Naive thymus-derived CD4-positive, alpha-beta T cell (primary cell): ENCODE measurements at regions not wholly inside any gene's neighbourhood (a gene's known extent, or its start where the extent isn't known, plus 50 kb on each side); places are given as distances from the start of the nearest gene placed in this dataset.

Experiments
- ATAC-seq: fragments of 150-1000 bp; cut with Tn5 transposase; 2 replicates; pipeline ENCODE4 v1.10.0; 2021; ENCODE audit warnings: mild to moderate bottlenecking, moderate library complexity
- CTCF ChIA-PET: fragments of 350-600 bp; sonication (Branson Sonifier 250); formaldehyde crosslinking; loops from one replicate; lab custom pipeline; 2021; ENCODE audit warnings: antibody characterized with exemption; lab: Charles Lee
- POLR2A ChIA-PET: fragments of 350-600 bp; sonication (Branson Sonifier 250); formaldehyde crosslinking; loops from one replicate; lab custom pipeline; 2021; ENCODE audit warnings: antibody characterized with exemption, inconsistent platforms; lab: Charles Lee
- DNase-seq, 9 donors: peaks; one replicate each; pipeline versions ENCODE4 v3.0.0 to v3.0.0-alpha.2; 2020 to 2022; ENCODE audit warnings: mixed read lengths in 1 of 9
- H3K27ac ChIP-seq: one replicate; pipeline ENCODE4 v1.7.0; 2013; ENCODE audit warnings: mild to moderate bottlenecking, low read depth, low read length, moderate library complexity
- H3K27me3 ChIP-seq, 2 donors: one replicate each; pipeline ENCODE4 v1.7.0; 2013; ENCODE audit warnings: low read length in 2 of 2, mild to moderate bottlenecking in 2 of 2, moderate library complexity in 2 of 2; ENCODE audit not compliant: control insufficient read depth in 2 of 2, insufficient read depth in 2 of 2
- H3K36me3 ChIP-seq, 3 experiments: 1 replicate in 2 of 3; 2 replicates in 1 of 3; pipeline ENCODE4 v1.7.0; 2013; ENCODE audit warnings: low read length in 3 of 3, mild to moderate bottlenecking in 3 of 3, moderate library complexity in 1 of 3; ENCODE audit not compliant: insufficient read depth in 3 of 3, control insufficient read depth in 2 of 3
- H3K4me1 ChIP-seq, 2 donors: one replicate each; pipeline ENCODE4 v1.7.0; 2013; ENCODE audit warnings: low read length in 2 of 2, mild to moderate bottlenecking in 2 of 2, moderate library complexity in 1 of 2; ENCODE audit not compliant: control insufficient read depth in 2 of 2, insufficient read depth in 2 of 2
- H3K4me3 ChIP-seq: 2 replicates; pipeline ENCODE4 v1.7.0; 2013; ENCODE audit warnings: mild to moderate bottlenecking, low read length
- H3K9me3 ChIP-seq, 3 experiments: 1 replicate in 2 of 3; 2 replicates in 1 of 3; pipeline ENCODE4 v1.7.0; 2013; ENCODE audit warnings: low read length in 3 of 3; ENCODE audit not compliant: control insufficient read depth in 2 of 3
- H3K27ac Mint-ChIP-seq, 9 donors: one replicate each; pipeline ENCODE4 v1.8.0; 2020 to 2022; ENCODE audit warnings: mixed read lengths in 9 of 9, mild to moderate bottlenecking in 8 of 9, moderate library complexity in 5 of 9, inconsistent platforms in 2 of 9
- H3K27me3 Mint-ChIP-seq, 5 donors: one replicate each; pipeline ENCODE4 v1.8.0; 2021 to 2022; ENCODE audit warnings: mixed read lengths in 5 of 5, mild to moderate bottlenecking in 1 of 5
- H3K36me3 Mint-ChIP-seq, 5 donors: one replicate each; pipeline ENCODE4 v1.8.0; 2020 to 2022; ENCODE audit warnings: mixed read lengths in 5 of 5, mild to moderate bottlenecking in 3 of 5, inconsistent platforms in 1 of 5
- H3K4me1 Mint-ChIP-seq, 7 donors: one replicate each; pipeline ENCODE4 v1.8.0; 2020 to 2022; ENCODE audit warnings: mixed read lengths in 7 of 7, mild to moderate bottlenecking in 3 of 7, inconsistent platforms in 1 of 7
- H3K4me3 Mint-ChIP-seq, 10 donors: one replicate each; pipeline ENCODE4 v1.8.0; 2020 to 2022; ENCODE audit warnings: mild to moderate bottlenecking in 10 of 10, mixed read lengths in 10 of 10, moderate library complexity in 6 of 10, inconsistent platforms in 2 of 10
- H3K9me3 Mint-ChIP-seq, 11 donors: one replicate each; pipeline ENCODE4 v1.8.0; 2020 to 2022; ENCODE audit warnings: mixed read lengths in 11 of 11, mild to moderate bottlenecking in 4 of 11, inconsistent platforms in 1 of 11, moderate library complexity in 1 of 11
- intact Hi-C, 2 donors: fragments of 100-400 bp; cut with micrococcal nuclease; formaldehyde crosslinking; loops; one replicate each; pipeline ENCODE4 v1.15.1; 2023

DNA sequence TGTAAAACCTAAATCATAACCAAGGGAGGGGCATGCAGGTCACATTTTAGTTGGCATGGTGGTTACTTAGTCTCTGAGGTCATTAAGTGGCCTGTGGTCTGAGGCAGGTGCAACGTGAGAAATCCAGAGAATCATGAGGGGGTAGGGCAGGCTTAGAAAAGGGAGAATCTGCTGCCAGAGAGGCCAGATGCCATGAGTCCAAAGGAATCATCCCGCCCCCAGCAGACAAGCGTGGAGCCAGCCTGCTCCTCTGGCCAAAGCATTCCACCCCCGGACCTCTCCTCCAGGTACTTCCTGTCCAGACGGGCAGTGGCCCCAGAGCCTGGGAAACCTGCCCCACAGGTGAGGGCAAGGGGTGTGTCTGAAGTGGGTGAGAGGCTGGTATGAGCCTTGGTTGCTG is 196.4 kb upstream of the ZNF32 start:
- H3K4me3 Mint-ChIP-seq, result peak overlapping the region in 5 of 10 donors; percentile 22 to 88 (median 41)
- POLR2A ChIA-PET, result no interaction called here
- DNase-seq (no peak), ATAC-seq (no peak)
- intact Hi-C loops, result no loop called here
- Histone ChIP-seq H3K4me1 (peaks cover 9 to 12% of the 10 kb centered on the region in 2 donors), H3K4me3 (no peak overlapping the region), H3K27me3 (no peaks in the 10 kb centered on the region), H3K9me3 (no peaks in the 10 kb centered on the region), H3K27ac (no peak overlapping the region), H3K36me3 (no peaks in the 10 kb centered on the region)
- CTCF ChIA-PET, result no interaction called here
- no peaks in the 10 kb centered on the region for H3K36me3 Mint-ChIP-seq
- peak overlapping the region in 7 of 9 donors; percentile 34 to 86 (median 65) for H3K27ac Mint-ChIP-seq
- H3K27me3 Mint-ChIP-seq, result peaks cover 0 to 8% (median 0%) of the 10 kb centered on the region in 5 donors
- H3K4me1 Mint-ChIP-seq, result peaks cover 15 to 44% (median 34%) of the 10 kb centered on the region in 7 donors
- H3K9me3 Mint-ChIP-seq, result peaks cover 0 to 6% (median 0%) of the 10 kb centered on the region in 11 donors

DNA sequence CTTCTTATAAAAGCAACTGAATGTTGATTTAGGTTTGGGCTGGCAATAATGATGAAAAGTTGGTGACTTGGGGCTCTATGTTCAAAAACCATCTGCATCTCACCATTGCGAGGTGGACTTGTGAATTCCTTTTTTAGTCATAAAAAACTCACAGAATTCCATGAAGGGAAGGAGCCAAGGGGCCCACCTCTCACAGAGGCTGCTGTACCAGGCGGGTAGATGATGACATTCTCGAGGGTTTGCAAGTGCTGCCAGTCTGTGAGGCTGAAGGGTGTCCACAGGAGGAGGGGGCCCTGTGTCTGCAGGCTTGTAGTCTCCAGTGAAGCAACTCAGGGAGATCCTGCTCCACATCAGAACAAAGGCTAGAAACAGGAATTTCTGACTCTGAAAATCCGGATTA is 195.5 kb upstream of the ZNF32 start:
- Histone ChIP-seq H3K27me3 (no peaks in the 10 kb centered on the region), H3K27ac (no peak overlapping the region), H3K4me3 (no peak overlapping the region), H3K9me3 (no peaks in the 10 kb centered on the region), H3K36me3 (no peaks in the 10 kb centered on the region), H3K4me1 (peaks cover 9 to 12% of the 10 kb centered on the region in 2 donors)
- ATAC-seq, result no peak
- POLR2A ChIA-PET, result no interaction called here
- peaks cover 0 to 6% (median 0%) of the 10 kb centered on the region in 11 donors for H3K9me3 Mint-ChIP-seq
- no peaks in the 10 kb centered on the region for H3K36me3 Mint-ChIP-seq
- no peak for DNase-seq
- H3K27me3 Mint-ChIP-seq, result peaks cover 0 to 8% (median 0%) of the 10 kb centered on the region in 5 donors
- CTCF ChIA-PET, result no interaction called here
- peak overlapping the region in 7 of 9 donors; percentile 26 to 86 (median 46) for H3K27ac Mint-ChIP-seq
- H3K4me3 Mint-ChIP-seq, result no peak overlapping the region
- intact Hi-C loops, result no loop called here
- H3K4me1 Mint-ChIP-seq, result peaks cover 15 to 44% (median 34%) of the 10 kb centered on the region in 7 donors

DNA sequence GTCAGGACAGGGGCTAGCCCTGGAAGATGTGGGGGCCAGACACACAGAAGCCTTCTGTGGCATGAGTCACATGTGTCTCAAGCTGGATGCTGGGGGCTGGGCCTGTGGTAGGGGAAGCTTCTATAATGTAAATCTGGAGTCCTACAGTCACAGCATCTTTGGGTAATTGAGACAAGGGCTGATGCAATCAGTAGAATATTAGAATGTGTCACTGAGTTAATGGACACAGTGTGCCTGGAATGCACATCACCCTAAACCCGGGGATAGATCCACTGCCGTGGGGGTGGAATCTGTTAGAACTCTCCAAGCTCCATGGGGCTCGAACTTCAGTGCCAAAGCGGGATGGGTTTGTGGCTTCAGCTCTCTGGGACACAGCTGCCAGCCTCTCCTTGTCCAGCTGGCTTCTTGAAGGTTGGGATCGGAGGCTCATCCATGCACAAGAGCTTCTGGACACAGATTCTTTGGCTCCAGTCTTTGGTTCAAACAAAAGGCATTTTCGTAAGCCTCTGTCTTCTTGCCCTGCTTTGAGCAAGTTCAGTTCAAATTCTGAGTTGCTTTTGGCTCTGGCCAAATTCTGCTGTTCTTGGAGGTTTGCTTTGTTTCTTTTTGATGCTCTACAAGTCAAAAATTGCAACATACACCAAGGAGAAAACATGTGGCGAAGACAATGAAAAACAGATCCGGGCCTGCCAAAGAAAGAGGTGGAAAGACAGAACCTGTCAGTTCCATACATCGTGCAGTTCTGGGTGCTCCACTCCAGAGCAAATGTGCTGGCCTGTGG is 194.8 kb upstream of the ZNF32 start:
- H3K36me3 Mint-ChIP-seq, result no peaks in the 10 kb centered on the region
- intact Hi-C loops, result no loop called here
- ChIA-PET CTCF (no interaction called here), POLR2A (interaction anchor here (0.8 kb wide), 1 partner anchor 170 kb away, joined by 4 read pairs; no protein-coding TSS in a partner anchor)
- peaks cover 9 to 12% of the 10 kb centered on the region in 2 donors for H3K4me1 ChIP-seq
- H3K27me3 Mint-ChIP-seq, result peaks cover 0 to 9% (median 0%) of the 10 kb centered on the region in 5 donors
- ATAC-seq, result no peak
- DNase-seq, result no peak
- H3K9me3 Mint-ChIP-seq, result peaks cover 0 to 6% (median 0%) of the 10 kb centered on the region in 11 donors
- no peak overlapping the region for H3K27ac ChIP-seq
- no peaks in the 10 kb centered on the region for H3K9me3 ChIP-seq
- peaks cover 15 to 44% (median 34%) of the 10 kb centered on the region in 7 donors for H3K4me1 Mint-ChIP-seq
- H3K36me3 ChIP-seq, result no peaks in the 10 kb centered on the region
- H3K27me3 ChIP-seq, result no peaks in the 10 kb centered on the region
- no peak overlapping the region for H3K4me3 Mint-ChIP-seq
- H3K4me3 ChIP-seq, result no peak overlapping the region
- H3K27ac Mint-ChIP-seq, result peak overlapping the region in 5 of 9 donors; percentile 29 to 86 (median 52)

- CTCF ChIA-PET, result no interaction called here
- POLR2A ChIA-PET, result interaction anchor here (0.8 kb wide), 1 partner anchor 171 kb away, joined by 4 read pairs; no protein-coding TSS in a partner anchor
- Mint-ChIP-seq H3K27me3 (peaks cover 0 to 9% (median 0%) of the 10 kb centered on the region in 5 donors), H3K4me3 (peak overlapping the region in 1 of 10 donors; percentile 32), H3K36me3 (no peaks in the 10 kb centered on the region), H3K9me3 (peaks cover 0 to 1% (median 0%) of the 10 kb centered on the region in 11 donors), H3K4me1 (peaks cover 15 to 37% (median 28%) of the 10 kb centered on the region in 7 donors), H3K27ac (peak overlapping the region in 2 of 9 donors; percentile 3 to 47)
- Histone ChIP-seq H3K27ac (no peak overlapping the region), H3K4me1 (peaks cover 9 to 12% of the 10 kb centered on the region in 2 donors), H3K36me3 (no peaks in the 10 kb centered on the region), H3K27me3 (peaks cover 0 to 2% of the 10 kb centered on the region in 2 donors), H3K4me3 (no peak overlapping the region), H3K9me3 (no peaks in the 10 kb centered on the region)
- intact Hi-C loops, result no loop called here
- ATAC-seq, result no peak
- no peak for DNase-seq
Observed at GRCh38 chr10:43842496-43842895, 193.8 kb upstream of the ZNF32 start.

DNA sequence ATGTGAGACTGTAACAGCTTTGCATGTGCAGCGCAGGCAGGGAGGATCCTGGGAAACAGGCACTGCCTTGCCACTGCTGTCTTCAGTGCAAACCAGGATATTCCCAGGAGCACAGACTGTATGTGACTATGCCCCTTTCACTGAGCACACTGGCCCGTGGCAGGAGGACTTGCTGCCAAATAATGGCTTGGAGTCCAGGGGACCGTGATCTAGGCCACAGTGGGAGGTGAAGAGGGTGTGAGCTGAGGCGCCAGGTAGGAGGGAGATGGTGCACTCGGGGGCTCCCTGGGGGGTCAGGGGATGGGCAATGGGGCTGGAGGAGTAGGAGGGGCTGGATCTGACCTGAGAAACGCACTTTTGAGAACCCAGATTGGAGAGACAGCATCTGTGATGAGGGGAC is 193.4 kb upstream of the ZNF32 start:
- peaks cover 14 to 33% (median 23%) of the 10 kb centered on the region in 7 donors for H3K4me1 Mint-ChIP-seq
- H3K27me3 ChIP-seq, result peaks cover 0 to 5% of the 10 kb centered on the region in 2 donors
- no peak for ATAC-seq
- H3K27me3 Mint-ChIP-seq, result peaks cover 0 to 9% (median 0%) of the 10 kb centered on the region in 5 donors
- H3K27ac Mint-ChIP-seq, result peak overlapping the region in 2 of 9 donors; percentile 3 to 47
- peaks cover 0 to 1% (median 0%) of the 10 kb centered on the region in 11 donors for H3K9me3 Mint-ChIP-seq
- no peaks in the 10 kb centered on the region for H3K36me3 Mint-ChIP-seq
- ChIA-PET CTCF (interaction anchor here (0.7 kb wide), 1 partner anchor 22 kb away, joined by 3 read pairs; no protein-coding TSS in a partner anchor), POLR2A (no interaction called here)
- no peak overlapping the region for H3K4me3 ChIP-seq
- DNase-seq, result no peak
- H3K4me1 ChIP-seq, result peaks cover 8 to 11% of the 10 kb centered on the region in 2 donors
- no peak overlapping the region for H3K27ac ChIP-seq
- H3K4me3 Mint-ChIP-seq, result no peak overlapping the region
- no peaks in the 10 kb centered on the region for H3K9me3 ChIP-seq
- intact Hi-C loops, result no loop called here
- H3K36me3 ChIP-seq, result no peaks in the 10 kb centered on the region

GRCh38 chr10:43839973-43840372 is 191.3 kb upstream of the ZNF32 start:
- Histone ChIP-seq H3K27me3 (peaks cover 0 to 5% of the 10 kb centered on the region in 2 donors), H3K36me3 (no peaks in the 10 kb centered on the region), H3K9me3 (no peaks in the 10 kb centered on the region), H3K27ac (no peak overlapping the region), H3K4me3 (no peak overlapping the region), H3K4me1 (no peaks in the 10 kb centered on the region)
- H3K9me3 Mint-ChIP-seq, result peaks cover 0 to 8% (median 3%) of the 10 kb centered on the region in 11 donors
- H3K4me1 Mint-ChIP-seq, result peaks cover 2 to 12% (median 4%) of the 10 kb centered on the region in 7 donors
- no peak overlapping the region for H3K4me3 Mint-ChIP-seq
- CTCF ChIA-PET, result no interaction called here
- intact Hi-C loops, result no loop called here
- POLR2A ChIA-PET, result no interaction called here
- peaks cover 0 to 15% (median 0%) of the 10 kb centered on the region in 5 donors for H3K27me3 Mint-ChIP-seq
- no peak for DNase-seq
- peaks cover 0 to 4% (median 0%) of the 10 kb centered on the region in 5 donors for H3K36me3 Mint-ChIP-seq
- no peak for ATAC-seq
- no peak overlapping the region for H3K27ac Mint-ChIP-seq
